ENCODE measurements at regions not wholly inside any gene's neighbourhood (a gene's known extent, or its start where the extent isn't known, plus 50 kb on each side); places are given as distances from the start of the nearest gene placed in this dataset.

DNA sequence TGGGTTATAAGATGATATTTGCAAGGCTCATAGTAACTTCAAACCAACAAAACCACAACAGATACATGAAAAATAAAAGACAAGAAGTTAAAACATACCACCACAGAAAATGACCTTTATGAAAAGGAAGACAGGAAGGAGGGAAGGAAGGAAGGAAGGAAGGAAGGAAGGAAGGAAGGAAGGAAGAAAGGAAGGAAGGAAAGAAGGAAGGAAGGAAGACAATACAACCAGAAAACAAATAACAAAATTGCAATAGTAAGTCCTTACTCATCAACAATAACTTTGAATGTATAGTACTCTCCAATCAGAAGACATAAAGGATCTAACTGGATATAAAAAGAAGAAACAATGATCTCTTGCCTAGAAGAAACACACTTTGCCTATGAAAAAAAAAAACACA, 287.4 kb upstream of the DCBLD2 start:
- Histone ChIP-seq H3K4me3 (ENCODE audit: severe bottlenecking) (no peak overlapping the region), H3K27ac (ENCODE audit: poor library complexity, severe bottlenecking) (no peak overlapping the region), H3K9me3 (ENCODE audit: severe bottlenecking) (no peaks in the 10 kb centered on the region), H3K36me3 (ENCODE audit: low read depth) (no peaks in the 10 kb centered on the region), H3K4me1 (ENCODE audit: insufficient read depth, poor library complexity, severe bottlenecking) (no peaks in the 10 kb centered on the region), H3K27me3 (ENCODE audit: insufficient read depth, poor library complexity, severe bottlenecking) (no peaks in the 10 kb centered on the region)
- no peak for DNase-seq (ENCODE audit: low spot score)
- no peak for ATAC-seq (ENCODE audit: low read depth)
- TF ChIP-seq, protein P1, sequence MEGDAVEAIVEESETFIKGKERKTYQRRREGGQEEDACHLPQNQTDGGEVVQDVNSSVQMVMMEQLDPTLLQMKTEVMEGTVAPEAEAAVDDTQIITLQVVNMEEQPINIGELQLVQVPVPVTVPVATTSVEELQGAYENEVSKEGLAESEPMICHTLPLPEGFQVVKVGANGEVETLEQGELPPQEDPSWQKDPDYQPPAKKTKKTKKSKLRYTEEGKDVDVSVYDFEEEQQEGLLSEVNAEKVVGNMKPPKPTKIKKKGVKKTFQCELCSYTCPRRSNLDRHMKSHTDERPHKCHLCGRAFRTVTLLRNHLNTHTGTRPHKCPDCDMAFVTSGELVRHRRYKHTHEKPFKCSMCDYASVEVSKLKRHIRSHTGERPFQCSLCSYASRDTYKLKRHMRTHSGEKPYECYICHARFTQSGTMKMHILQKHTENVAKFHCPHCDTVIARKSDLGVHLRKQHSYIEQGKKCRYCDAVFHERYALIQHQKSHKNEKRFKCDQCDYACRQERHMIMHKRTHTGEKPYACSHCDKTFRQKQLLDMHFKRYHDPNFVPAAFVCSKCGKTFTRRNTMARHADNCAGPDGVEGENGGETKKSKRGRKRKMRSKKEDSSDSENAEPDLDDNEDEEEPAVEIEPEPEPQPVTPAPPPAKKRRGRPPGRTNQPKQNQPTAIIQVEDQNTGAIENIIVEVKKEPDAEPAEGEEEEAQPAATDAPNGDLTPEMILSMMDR (IDR thresholded peaks at IDR 0.05; ENCODE audit: poor library complexity, severe bottlenecking): no peak

DNA sequence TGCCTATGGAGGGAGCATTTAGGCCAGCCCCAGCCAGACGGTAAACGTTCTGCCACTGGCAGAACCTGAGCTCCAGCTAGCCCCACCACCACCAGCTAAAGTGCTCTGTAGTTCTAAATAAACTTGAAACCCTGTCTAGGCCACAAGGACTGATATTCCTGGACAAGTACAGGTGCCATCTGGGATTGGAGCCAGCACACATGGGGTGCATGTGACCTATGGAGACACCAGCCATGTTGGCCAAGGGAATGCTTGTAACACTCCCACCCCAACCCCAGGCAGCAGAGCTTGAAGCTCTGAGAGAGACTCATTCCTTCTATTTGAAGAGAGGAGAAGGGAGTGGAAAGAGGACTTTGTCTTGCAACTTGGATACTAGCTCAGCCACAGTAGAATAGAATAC, 284.5 kb upstream of the DCBLD2 start:
- no peaks in the 10 kb centered on the region for H3K9me3 ChIP-seq (ENCODE audit: severe bottlenecking)
- no peaks in the 10 kb centered on the region for H3K27me3 ChIP-seq (ENCODE audit: insufficient read depth, poor library complexity, severe bottlenecking)
- TF ChIP-seq, protein P1 (IDR thresholded peaks at IDR 0.05; ENCODE audit: poor library complexity, severe bottlenecking): no peak
- DNase-seq (ENCODE audit: low spot score): no peak
- no peaks in the 10 kb centered on the region for H3K4me1 ChIP-seq (ENCODE audit: insufficient read depth, poor library complexity, severe bottlenecking)
- H3K36me3 ChIP-seq (ENCODE audit: low read depth): no peaks in the 10 kb centered on the region
- no peak overlapping the region for H3K4me3 ChIP-seq (ENCODE audit: severe bottlenecking)
- H3K27ac ChIP-seq (ENCODE audit: poor library complexity, severe bottlenecking): no peak overlapping the region
- ATAC-seq (ENCODE audit: low read depth): no peak

DNA sequence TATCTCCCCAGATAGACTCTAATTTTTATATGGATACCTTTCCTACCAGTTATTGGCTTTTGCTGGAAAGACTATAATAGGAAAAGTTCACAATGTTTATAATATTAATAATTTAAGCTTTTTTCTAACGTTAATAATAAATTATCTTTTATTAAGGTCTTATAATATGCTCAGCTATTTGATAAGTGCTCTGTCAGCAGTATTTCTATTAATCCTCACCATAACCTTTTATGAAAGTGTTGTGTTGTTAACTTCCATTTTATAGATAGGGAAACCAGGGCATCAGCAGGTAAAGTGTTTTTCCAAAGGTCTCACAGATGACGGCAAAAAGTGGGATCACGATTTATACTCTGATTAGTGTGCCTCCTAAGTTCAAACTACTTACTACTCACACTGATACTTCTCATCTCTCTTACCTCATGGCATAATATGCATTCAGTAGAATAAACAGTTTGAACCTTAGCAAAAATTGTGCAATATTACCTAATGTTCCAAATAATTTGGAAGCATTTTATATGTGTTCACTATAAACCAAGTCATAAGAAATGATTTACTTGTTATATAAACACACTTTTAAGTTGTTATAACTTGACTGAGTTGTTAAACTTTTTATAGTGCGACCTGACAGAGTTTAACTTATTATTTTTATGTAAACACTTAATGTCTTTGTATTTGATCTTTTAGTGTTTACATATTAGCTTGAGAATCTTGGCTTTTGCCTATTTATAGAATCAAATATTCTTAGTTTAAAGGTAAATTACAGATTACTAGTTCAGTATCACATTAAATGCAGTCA, 274.9 kb upstream of the DCBLD2 start:
- no peaks in the 10 kb centered on the region for H3K36me3 ChIP-seq (ENCODE audit: low read depth)
- no peak for ATAC-seq (ENCODE audit: low read depth)
- no peak overlapping the region for H3K27ac ChIP-seq (ENCODE audit: poor library complexity, severe bottlenecking)
- H3K4me3 ChIP-seq (ENCODE audit: severe bottlenecking): no peak overlapping the region
- TF ChIP-seq, protein P1 (IDR thresholded peaks at IDR 0.05; ENCODE audit: poor library complexity, severe bottlenecking): no peak
- H3K9me3 ChIP-seq (ENCODE audit: severe bottlenecking): no peaks in the 10 kb centered on the region
- DNase-seq (ENCODE audit: low spot score): no peak
- no peaks in the 10 kb centered on the region for H3K4me1 ChIP-seq (ENCODE audit: insufficient read depth, poor library complexity, severe bottlenecking)
- no peaks in the 10 kb centered on the region for H3K27me3 ChIP-seq (ENCODE audit: insufficient read depth, poor library complexity, severe bottlenecking)

DNA sequence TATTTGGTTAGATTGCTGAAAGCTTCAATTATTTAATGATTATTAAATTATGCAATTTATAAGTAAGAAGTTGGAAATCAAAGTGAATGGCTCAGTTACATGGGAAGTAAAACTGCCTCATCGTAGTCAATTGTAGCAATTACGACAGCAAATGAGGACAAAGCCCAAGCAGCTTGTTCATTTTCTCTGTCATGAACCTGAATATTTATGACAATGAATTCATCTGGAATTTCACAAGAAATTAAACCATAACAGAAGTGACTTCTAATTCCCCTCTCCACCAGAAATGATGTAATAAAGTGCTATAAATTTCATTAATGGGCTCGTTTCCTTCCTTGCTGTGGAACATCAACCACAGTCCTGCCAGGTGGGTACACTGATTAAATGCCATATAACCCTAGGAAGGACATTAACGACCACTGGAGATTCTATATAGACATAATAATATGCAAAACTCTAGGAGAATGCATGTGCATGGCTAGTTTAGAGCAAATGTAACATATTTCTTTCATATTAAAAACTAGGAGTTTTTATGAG, 273.8 kb upstream of the DCBLD2 start:
- H3K36me3 ChIP-seq (ENCODE audit: low read depth): no peaks in the 10 kb centered on the region
- ATAC-seq (ENCODE audit: low read depth) (no peak), DNase-seq (ENCODE audit: low spot score) (no peak)
- H3K27me3 ChIP-seq (ENCODE audit: insufficient read depth, poor library complexity, severe bottlenecking): no peaks in the 10 kb centered on the region
- no peak overlapping the region for H3K4me3 ChIP-seq (ENCODE audit: severe bottlenecking)
- TF ChIP-seq, protein P1 (IDR thresholded peaks at IDR 0.05; ENCODE audit: poor library complexity, severe bottlenecking): no peak
- H3K4me1 ChIP-seq (ENCODE audit: insufficient read depth, poor library complexity, severe bottlenecking): no peaks in the 10 kb centered on the region
- H3K9me3 ChIP-seq (ENCODE audit: severe bottlenecking): no peaks in the 10 kb centered on the region
- no peak overlapping the region for H3K27ac ChIP-seq (ENCODE audit: poor library complexity, severe bottlenecking)

Measured in RWPE2 (cell line).